HEK293T (cell line): ENCODE measurements at regions not wholly inside any gene's neighbourhood (a gene's known extent, or its start where the extent isn't known, plus 50 kb on each side); places are given as distances from the start of the nearest gene placed in this dataset.
"Not testable (repeated sequence)": the region's sequence is repeated elsewhere in the genome, so short reads cannot be mapped to it uniquely, and the experiment has no call there.

Source experiments
- CTCF ChIA-PET: fragments of 350-600 bp; formaldehyde crosslinking; extraction: SDS; loops from one replicate; lab custom pipeline; 2021; ENCODE audit warnings: antibody characterized with exemption, inconsistent platforms; lab: Yijun Ruan, JAX
- POLR2A ChIA-PET: fragments of 350-600 bp; formaldehyde crosslinking; extraction: SDS; loops from one replicate; lab custom pipeline; 2020; ENCODE audit warnings: antibody characterized with exemption, inconsistent platforms; lab: Yijun Ruan, JAX
- DNase-seq: peaks from one replicate; pipeline ENCODE4 v3.0.0; 2012; ENCODE audit warnings: mixed read lengths; ENCODE audit errors: extremely low spot score
- ARNT ChIP-seq: fragments of 450-650 bp; IDR thresholded peaks from 2 replicates; pipeline ENCODE4 v1.6.1; 2017; ENCODE audit warnings: mild to moderate bottlenecking
- BHLHE40 ChIP-seq: fragments of 450-650 bp; IDR thresholded peaks from 2 replicates; pipeline ENCODE4 v1.6.1; 2016; ENCODE audit warnings: mild to moderate bottlenecking, moderate library complexity, borderline replicate concordance
- CTBP1 ChIP-seq: fragments of 450-650 bp; IDR thresholded peaks from 2 replicates; pipeline ENCODE4 v1.6.1; 2016; ENCODE audit warnings: borderline replicate concordance
- ELF4 ChIP-seq: fragments of 450-650 bp; IDR thresholded peaks from 2 replicates; pipeline ENCODE4 v1.6.1; 2017; ENCODE audit warnings: antibody characterized with exemption
- FOXA1 ChIP-seq: fragments of 450-650 bp; IDR thresholded peaks from 2 replicates; pipeline ENCODE4 v1.6.1; 2016; ENCODE audit warnings: mild to moderate bottlenecking
- FOXK2 ChIP-seq: fragments of 450-650 bp; IDR thresholded peaks from 2 replicates; pipeline ENCODE4 v1.6.1; 2016; ENCODE audit warnings: mild to moderate bottlenecking
- FOXM1 ChIP-seq: fragments of 450-650 bp; IDR thresholded peaks from 2 replicates; pipeline ENCODE4 v1.6.1; 2017; ENCODE audit warnings: mild to moderate bottlenecking, borderline replicate concordance
- HDGF ChIP-seq: fragments of 450-650 bp; IDR thresholded peaks from 2 replicates; pipeline ENCODE4 v1.6.1; 2017; ENCODE audit warnings: antibody characterized with exemption, borderline replicate concordance
- L3MBTL2 ChIP-seq: fragments of 450-650 bp; conservative IDR thresholded peaks from 2 replicates; pipeline ENCODE4 v1.6.1; 2016; ENCODE audit warnings: mild to moderate bottlenecking
- LEF1 ChIP-seq: fragments of 450-650 bp; IDR thresholded peaks from 2 replicates; pipeline ENCODE4 v1.6.1; 2017; ENCODE audit warnings: mild to moderate bottlenecking, borderline replicate concordance
- NFRKB ChIP-seq: fragments of 450-650 bp; IDR thresholded peaks from 2 replicates; pipeline ENCODE4 v1.6.1; 2016; ENCODE audit warnings: mild to moderate bottlenecking, moderate library complexity
- PKNOX1 ChIP-seq: fragments of 450-650 bp; IDR thresholded peaks from 2 replicates; pipeline ENCODE4 v1.6.1; 2016
- SP1 ChIP-seq: fragments of 450-650 bp; IDR thresholded peaks from 2 replicates; pipeline ENCODE4 v1.6.1; 2017
- SUZ12 ChIP-seq: fragments of 450-650 bp; IDR thresholded peaks from 2 replicates; pipeline ENCODE4 v1.6.1; 2016; ENCODE audit warnings: mild to moderate bottlenecking
- TARDBP ChIP-seq: fragments of 450-650 bp; IDR thresholded peaks from 2 replicates; pipeline ENCODE4 v1.6.1; 2016
- ZNF384 ChIP-seq: fragments of 450-650 bp; IDR thresholded peaks from 2 replicates; pipeline ENCODE4 v1.6.1; 2016

GRCh38 chr20:36082315-36082915 is 72.1 kb upstream of the EPB41L1 start:
- TF ChIP-seq ZNF384 (no peak), TARDBP (no peak), CTBP1 (no peak), ARNT (no peak), SP1 (no peak), FOXA1 (no peak), FOXM1 (no peak)
- CTCF ChIA-PET: no interaction called here
- POLR2A ChIA-PET: no interaction called here
- no peak for DNase-seq

- DNase-seq, CTCF ChIA-PET, POLR2A ChIA-PET: not testable (repeated sequence)
Measured at GRCh38 chr20:36083200-36083599, 71.3 kb upstream of the EPB41L1 start.

GRCh38 chr20:36084356-36084755 is 70.2 kb upstream of the EPB41L1 start:
- TF ChIP-seq SUZ12: no peak
- no peak for TF ChIP-seq BHLHE40
- TF ChIP-seq PKNOX1: no peak
- no peak for TF ChIP-seq FOXA1
- TF ChIP-seq FOXK2: no peak
- TF ChIP-seq TARDBP: no peak
- POLR2A ChIA-PET: no interaction called here
- no peak for DNase-seq
- CTCF ChIA-PET: no interaction called here

- TF ChIP-seq NFRKB: no peak
- TF ChIP-seq TARDBP: no peak
- TF ChIP-seq FOXA1: no peak
- no peak for TF ChIP-seq FOXK2
- TF ChIP-seq ZNF384: no peak
- TF ChIP-seq SUZ12: no peak
- TF ChIP-seq LEF1: no peak
- TF ChIP-seq HDGF: no peak
- no peak for TF ChIP-seq ELF4
- no peak for TF ChIP-seq SP1
- TF ChIP-seq PKNOX1: no peak
- no peak for TF ChIP-seq BHLHE40
- TF ChIP-seq FOXM1: no peak
- no peak for TF ChIP-seq L3MBTL2
- TF ChIP-seq ARNT: no peak
- no peak for DNase-seq
- ChIA-PET POLR2A (no interaction called here), CTCF (interaction anchor here (1.6 kb wide), 1 partner anchor 54 kb away, joined by 9 read pairs; no protein-coding TSS in a partner anchor)
Measured at GRCh38 chr20:36084897-36085613, 69.5 kb upstream of the EPB41L1 start.

GRCh38 chr20:36085686-36086267 is 68.8 kb upstream of the EPB41L1 start:
- CTCF ChIA-PET: interaction anchor here (1.2 to 1.6 kb wide), 2 partner anchors 10 to 53 kb away, joined by 6 to 9 read pairs; no protein-coding TSS in a partner anchor
- TF ChIP-seq SP1 (no peak), FOXA1 (no peak), LEF1 (no peak)
- POLR2A ChIA-PET: no interaction called here
- DNase-seq: no peak

- CTCF ChIA-PET: interaction anchor here (1.2 to 1.6 kb wide), 2 partner anchors 11 to 52 kb away, joined by 6 to 9 read pairs; no protein-coding TSS in a partner anchor
- TF ChIP-seq NFRKB (no peak), PKNOX1 (no peak), FOXA1 (no peak), ARNT (no peak), CTBP1 (no peak), FOXK2 (no peak), L3MBTL2 (no peak)
- DNase-seq: no peak
- POLR2A ChIA-PET: no interaction called here
Measured at GRCh38 chr20:36086767-36087166, 67.8 kb upstream of the EPB41L1 start.

- POLR2A ChIA-PET: no interaction called here
- TF ChIP-seq SP1: no peak
- no peak for TF ChIP-seq NFRKB
- no peak for TF ChIP-seq ZNF384
- TF ChIP-seq FOXK2: no peak
- TF ChIP-seq BHLHE40: no peak
- no peak for TF ChIP-seq L3MBTL2
- no peak for TF ChIP-seq TARDBP
- TF ChIP-seq HDGF: no peak
- no peak for DNase-seq
- CTCF ChIA-PET: interaction anchor here (0.7 kb wide), 1 partner anchor 97 kb away, joined by 3 read pairs; no protein-coding TSS in a partner anchor
Measured at GRCh38 chr20:36090223-36090622, 64.3 kb upstream of the EPB41L1 start.
